HG03354 (cell line): ENCODE measurements at regions not wholly inside any gene's neighbourhood (a gene's known extent, or its start where the extent isn't known, plus 50 kb on each side); places are given as distances from the start of the nearest gene placed in this dataset.

Experiments used
- ATAC-seq: cut with Tn5 transposase; IDR thresholded peaks from one replicate; pipeline ENCODE4 v1.9.1; 2021; ENCODE audit warnings: mild to moderate bottlenecking; ENCODE audit not compliant: unreplicated experiment, poor library complexity, severe bottlenecking

GRCh38 chr1:5105744-5106143 is 451.3 kb downstream of the AJAP1 start:
- ATAC-seq, result no peak

DNA sequence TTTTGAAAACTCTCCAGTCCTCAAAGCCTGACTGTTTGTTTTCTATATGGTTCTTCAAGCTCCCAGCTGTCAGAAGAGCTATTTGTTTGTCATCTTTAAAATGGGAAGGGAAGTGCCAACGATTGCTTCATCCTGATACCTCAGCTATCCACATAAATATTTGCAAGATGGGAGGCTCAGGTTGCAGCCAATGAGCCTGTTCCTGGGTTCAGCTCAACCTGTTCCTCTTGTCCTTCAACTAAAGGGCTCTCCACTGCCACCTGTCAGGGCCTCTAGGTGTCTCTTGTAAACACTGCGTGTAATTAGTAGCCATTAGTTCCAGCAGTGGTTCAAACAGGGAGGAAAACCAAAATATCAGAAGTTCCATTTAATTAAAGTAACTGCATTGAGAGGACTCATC is 445.1 kb downstream of the AJAP1 start:
- ATAC-seq, result no peak

DNA sequence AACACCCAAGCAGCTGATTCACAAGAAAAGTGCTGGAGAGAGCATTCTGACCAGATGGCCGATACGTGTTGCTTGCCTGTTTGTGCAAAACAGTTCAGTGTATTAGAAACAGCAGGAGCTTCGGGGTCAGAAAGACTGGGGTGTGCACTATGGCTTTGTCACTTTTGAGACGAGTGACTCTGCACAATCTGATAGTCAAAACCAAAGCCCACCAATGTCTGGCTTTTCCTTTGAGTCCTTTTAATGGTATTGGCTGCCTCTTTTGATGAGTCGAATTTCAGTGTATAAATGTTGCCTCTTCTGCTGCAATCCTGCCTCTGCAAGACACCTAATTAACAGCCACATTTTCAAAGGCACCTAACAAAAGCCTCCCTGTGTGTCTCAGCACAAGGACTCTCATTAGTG is 444.6 kb downstream of the AJAP1 start:
- ATAC-seq, result no peak

- no peak for ATAC-seq
Observed at GRCh38 chr1:5093042-5093441, 438.6 kb downstream of the AJAP1 start.

DNA sequence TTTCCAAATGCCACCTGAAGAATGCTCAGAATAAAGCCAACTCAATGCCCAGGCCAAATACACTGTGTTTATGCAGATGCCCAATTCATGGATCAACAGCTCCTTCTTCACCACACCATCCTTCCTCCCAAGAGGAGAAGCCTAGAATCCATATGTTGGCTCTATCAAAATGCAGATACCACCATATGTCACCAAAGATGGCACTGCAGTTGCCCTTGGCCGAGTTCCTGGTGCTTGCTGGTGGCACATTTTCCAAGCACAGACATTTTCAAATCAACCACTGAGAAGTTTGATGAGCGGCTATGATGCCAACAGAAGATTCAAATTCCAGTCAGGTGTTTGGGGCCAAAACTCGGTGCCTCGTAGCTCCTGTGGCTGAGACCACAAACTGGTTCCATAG is 430.3 kb downstream of the AJAP1 start:
- ATAC-seq, result no peak

DNA sequence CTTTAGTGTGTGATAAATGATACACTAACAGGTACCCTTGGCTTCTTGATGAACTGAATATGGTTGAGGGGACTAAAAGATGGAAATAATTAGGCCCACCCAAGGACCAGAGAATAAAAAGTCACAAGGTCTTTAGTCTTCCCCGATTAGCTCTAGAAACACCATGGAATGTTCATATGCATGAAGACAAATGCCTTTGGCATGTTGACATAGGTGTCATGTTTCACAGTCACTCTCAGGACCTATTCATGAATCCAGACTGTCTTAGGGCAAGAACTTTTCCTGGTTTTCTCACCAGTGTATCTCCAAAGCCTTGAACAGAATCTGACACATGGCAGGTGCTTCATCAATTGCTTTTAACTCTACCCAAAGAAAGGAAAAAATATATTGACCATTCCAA is 412.8 kb downstream of the AJAP1 start:
- ATAC-seq, result no peak

- no peak for ATAC-seq
Observed at GRCh38 chr1:5053744-5054143, 399.3 kb downstream of the AJAP1 start.

DNA sequence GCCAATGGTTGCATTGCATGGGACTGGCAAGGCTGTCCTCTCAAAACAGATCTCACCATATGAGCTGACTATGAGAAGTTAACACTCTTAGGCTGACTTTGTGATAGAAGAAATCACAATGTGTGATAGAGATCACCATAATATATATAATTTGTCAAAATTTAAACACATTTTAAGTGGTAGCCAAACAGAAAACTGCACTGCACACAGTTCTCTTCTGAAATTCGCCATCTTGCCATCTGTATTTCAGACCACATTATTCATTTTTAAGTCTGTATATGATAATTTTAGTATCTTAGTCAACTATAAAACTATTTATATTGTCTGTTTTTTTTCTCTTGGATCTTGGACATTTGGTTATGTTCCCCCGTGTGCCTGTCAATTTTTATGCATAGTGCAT is 374.7 kb downstream of the AJAP1 start:
- ATAC-seq, result no peak

GRCh38 chr1:5012249-5012648 is 357.8 kb downstream of the AJAP1 start:
- ATAC-seq, result no peak

DNA sequence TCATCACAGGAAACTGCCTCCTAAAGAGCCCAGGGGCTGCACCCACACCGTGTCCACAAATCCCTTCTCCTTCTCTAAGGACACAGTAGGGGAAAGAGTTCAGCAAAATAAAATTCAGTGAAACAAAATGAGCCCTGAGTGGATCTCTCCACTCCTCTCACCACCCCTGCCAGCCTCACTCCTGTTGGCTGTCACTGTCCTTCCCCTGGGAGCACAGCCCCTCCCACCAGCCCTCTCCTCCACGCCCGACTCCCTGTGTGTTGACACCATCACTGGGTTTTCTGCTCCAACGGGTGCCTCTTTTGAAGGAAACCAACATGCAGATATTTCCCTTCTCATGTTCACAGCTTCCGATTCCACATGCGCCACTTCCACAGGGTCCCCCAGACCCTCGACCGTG is 356.2 kb downstream of the AJAP1 start:
- ATAC-seq, result no peak

GRCh38 chr1:5010236-5010635 is 355.8 kb downstream of the AJAP1 start:
- no peak for ATAC-seq

- no peak for ATAC-seq
Observed at GRCh38 chr1:5009376-5010065, 355.1 kb downstream of the AJAP1 start.

- no peak for ATAC-seq
Observed at GRCh38 chr1:5005171-5005570, 350.8 kb downstream of the AJAP1 start.

GRCh38 chr1:5002676-5003075 is 348.3 kb downstream of the AJAP1 start:
- no peak for ATAC-seq

DNA sequence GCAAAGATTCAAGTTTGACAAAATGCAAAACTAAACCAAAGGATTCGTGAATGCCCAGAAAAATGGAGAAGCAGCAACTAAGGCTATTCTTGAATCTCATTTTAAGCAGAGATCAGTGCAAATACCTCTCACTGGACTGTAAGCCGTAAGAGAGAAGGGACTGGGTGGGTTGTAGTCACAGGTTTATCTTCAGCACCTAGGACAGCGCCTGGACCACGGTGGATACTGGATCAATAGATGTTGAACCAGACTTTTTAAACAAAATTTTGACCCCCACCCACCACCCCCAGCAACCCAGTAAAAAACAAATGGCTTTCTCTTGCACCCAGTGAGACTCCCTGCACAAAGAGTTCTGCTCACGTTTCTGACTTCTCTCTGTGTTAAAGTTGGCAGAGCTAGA is 347.1 kb downstream of the AJAP1 start:
- ATAC-seq, result no peak

- no peak for ATAC-seq
Observed at GRCh38 chr1:4986306-4986705, 331.9 kb downstream of the AJAP1 start.

DNA sequence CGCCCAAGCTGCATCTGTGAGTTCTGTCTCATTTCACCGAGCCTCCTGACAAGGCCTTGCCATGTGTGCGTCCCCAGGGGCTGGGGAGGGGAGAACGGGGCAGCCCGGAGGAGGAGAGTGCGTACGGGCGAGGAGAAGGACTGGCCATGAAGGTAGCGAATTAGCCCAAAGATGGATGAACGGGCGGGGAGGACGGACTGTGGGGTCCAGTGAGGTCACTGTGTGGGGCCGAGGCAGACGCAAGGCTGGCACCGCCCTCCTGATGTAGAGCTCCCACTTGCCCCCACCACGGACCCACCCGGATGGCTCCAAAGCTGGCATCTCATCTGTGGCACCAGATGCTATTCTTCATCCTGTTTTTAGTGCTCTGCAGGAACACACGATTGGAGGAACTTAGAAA is 330.4 kb downstream of the AJAP1 start:
- no peak for ATAC-seq

- no peak for ATAC-seq
Observed at GRCh38 chr1:4980211-4980610, 325.8 kb downstream of the AJAP1 start.

GRCh38 chr1:4978660-4979390 is 324.4 kb downstream of the AJAP1 start:
- no peak for ATAC-seq

DNA sequence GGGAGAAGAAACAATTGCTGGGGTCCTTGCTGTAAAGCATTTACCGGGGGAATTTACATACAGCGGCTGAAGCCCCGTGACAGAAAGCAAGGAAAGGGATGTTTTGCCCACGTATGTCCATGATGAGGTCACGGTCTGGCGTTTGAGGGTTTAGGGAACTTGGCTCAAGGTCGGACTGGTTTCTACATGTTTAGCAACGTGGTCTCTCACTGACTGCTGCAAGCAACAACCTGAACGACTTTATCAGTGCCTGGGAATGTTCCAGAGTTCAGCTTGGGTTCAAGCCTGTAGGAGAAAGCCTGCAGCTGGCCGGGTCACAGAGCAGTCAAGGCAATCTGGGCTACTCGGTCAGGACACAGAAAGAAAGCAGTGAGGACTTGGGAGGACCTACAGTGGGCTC is 323.3 kb downstream of the AJAP1 start:
- no peak for ATAC-seq

DNA sequence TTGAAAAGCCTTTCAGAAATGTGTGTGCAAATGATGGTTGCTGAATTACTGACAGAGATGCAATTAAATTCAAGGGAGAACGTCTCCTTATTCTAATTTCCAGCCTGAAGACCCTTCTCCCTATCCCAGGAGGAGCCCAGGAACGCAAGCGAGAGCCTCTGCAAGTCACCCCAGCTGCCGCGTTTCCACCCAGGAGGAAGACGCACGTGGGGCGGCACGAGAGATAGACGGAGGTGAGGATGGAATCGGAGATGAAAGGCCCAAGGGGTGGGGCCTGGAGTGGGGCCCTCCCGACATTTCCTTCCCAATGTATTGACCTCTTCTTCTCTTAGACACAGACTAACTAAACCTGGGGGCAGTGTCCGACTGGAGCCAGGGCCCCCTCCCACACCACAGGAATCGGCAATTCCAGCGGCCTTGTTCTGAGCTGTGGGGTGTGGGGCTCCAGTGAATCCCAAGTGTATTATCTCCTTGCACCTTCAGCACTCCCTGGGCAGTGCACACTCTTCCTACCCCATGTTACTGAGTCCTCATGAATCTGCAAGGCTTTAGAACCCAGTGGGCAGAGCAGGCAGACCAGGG is 322.5 kb downstream of the AJAP1 start:
- no peak for ATAC-seq
